ENCODE measurements at regions not wholly inside any gene's neighbourhood (a gene's known extent, or its start where the extent isn't known, plus 50 kb on each side); places are given as distances from the start of the nearest gene placed in this dataset.

DNA sequence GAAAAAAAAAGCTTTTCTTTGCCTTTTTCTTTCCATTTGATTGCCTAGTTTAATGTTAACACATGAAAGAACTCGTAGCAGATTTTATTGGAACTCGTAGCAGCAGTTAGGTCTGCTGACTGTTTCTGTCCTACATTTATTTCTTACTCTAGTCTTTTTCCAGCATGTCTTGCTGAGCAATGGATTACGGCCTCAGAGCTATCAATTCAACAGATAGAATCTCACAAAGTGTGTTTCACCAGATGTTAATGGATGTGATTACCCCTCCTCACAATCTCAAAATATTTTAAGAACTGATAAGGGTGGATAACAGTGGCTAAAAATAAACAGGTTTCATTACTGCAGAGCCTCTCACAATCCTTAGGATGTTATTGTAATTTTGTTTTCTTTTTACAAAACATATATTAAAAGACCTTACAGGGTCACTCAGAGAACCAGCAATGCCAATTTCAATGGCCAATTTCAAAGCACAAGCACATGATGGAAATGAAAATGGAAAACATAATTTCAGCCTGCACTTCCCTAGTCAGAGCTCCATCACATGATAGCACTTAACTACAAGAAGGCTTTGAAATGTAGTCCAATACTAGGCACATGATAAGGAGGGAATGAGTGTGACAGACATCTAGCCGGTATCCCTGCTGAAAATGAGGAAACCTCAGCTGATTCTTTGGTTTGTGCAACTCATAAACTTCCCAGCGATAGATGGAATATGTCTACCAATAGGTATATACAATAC lies 838.1 kb upstream of the SEMA6D start:
- peak overlapping the region; percentile 47 for H2AFZ ChIP-seq (ENCODE audit: low read length)
- H3K27ac ChIP-seq (ENCODE audit: low read depth, low read length), result no peak overlapping the region
- TF ChIP-seq POLR2AphosphoS5 (IDR thresholded peaks at IDR 0.05; ENCODE audit: low read depth, low read length) (no peak), HDAC6 (IDR thresholded peaks at IDR 0.05; ENCODE audit: low read depth, low read length) (no peak), TAF7 (optimal IDR thresholded peaks at IDR 0.05; ENCODE audit: borderline replicate concordance, low read depth, low read length) (no peak), RBBP5 (IDR thresholded peaks at IDR 0.05; ENCODE audit: borderline replicate concordance, low read depth, low read length) (no peak), SIN3A (conservative IDR thresholded peaks at IDR 0.05 in 1 of 2, IDR thresholded peaks at IDR 0.05 in 1 of 2; ENCODE audit: low read depth in 1 of 2, low read length in 2 of 2) (no peak), POU5F1 (IDR thresholded peaks at IDR 0.05; ENCODE audit: low read depth, low read length) (no peak), YY1 (IDR thresholded peaks at IDR 0.05; ENCODE audit: low read depth, low read length) (no peak), GTF2F1 (IDR thresholded peaks at IDR 0.05; ENCODE audit: borderline replicate concordance, low read depth, low read length) (no peak), EGR1 (IDR thresholded peaks at IDR 0.05; ENCODE audit: borderline replicate concordance, low read depth, low read length) (no peak), CTCF (IDR thresholded peaks at IDR 0.05; ENCODE audit: control extremely low read depth in 1 of 3, insufficient read depth in 1 of 3, low read depth in 1 of 3, low read length in 3 of 3) (no peak), SP2 (IDR thresholded peaks at IDR 0.05; ENCODE audit: low read length) (no peak)

More for the DNA sequence above, 838.1 kb upstream of the SEMA6D start:
- Histone ChIP-seq H3K9ac (replicated peaks in 1 of 4; ENCODE audit: extremely low read depth in 1 of 4, low read depth in 3 of 4, low read length in 3 of 4) (no peak overlapping the region), H4K8ac (ENCODE audit: extremely low read depth, insufficient read depth, low read length) (no peak overlapping the region), H2BK12ac (ENCODE audit: low read depth, low read length) (no peak overlapping the region), H3K4me3 (ENCODE audit: extremely low read depth in 1 of 4, insufficient read depth in 2 of 4, low read depth in 3 of 4, low read length in 4 of 4) (no peak overlapping the region), H3K79me1 (ENCODE audit: low read depth, low read length) (no peaks in the 10 kb centered on the region), H3K23me2 (ENCODE audit: low read depth, low read length) (no peaks in the 10 kb centered on the region), H4K91ac (replicated peaks; ENCODE audit: insufficient read length, low read length) (no peak overlapping the region), H2BK120ac (replicated peaks; ENCODE audit: low read depth, low read length) (no peak overlapping the region), H3K4me2 (ENCODE audit: insufficient read depth in 1 of 2, low read depth in 2 of 2, low read length in 2 of 2) (no peak overlapping the region), H3K56ac (replicated peaks; ENCODE audit: insufficient read length, low read depth, low read length) (no peak overlapping the region), H3K4ac (replicated peaks; ENCODE audit: insufficient read length, low read depth, low read length) (no peak overlapping the region), H3K27me3 (replicated peaks in 1 of 4; ENCODE audit: control insufficient read depth in 3 of 4, extremely low read depth in 1 of 4, insufficient read depth in 3 of 4, low read length in 3 of 4) (no peaks in the 10 kb centered on the region), H2BK20ac (ENCODE audit: low read length) (no peak overlapping the region), H4K5ac (ENCODE audit: insufficient read length, low read depth, low read length) (no peak overlapping the region), H3K9me3 (ENCODE audit: insufficient read depth in 2 of 2, low read depth in 1 of 2, low read length in 1 of 2) (no peaks in the 10 kb centered on the region), H3K4me1 (replicated peaks in 1 of 4; ENCODE audit: control insufficient read depth in 3 of 4, insufficient read depth in 4 of 4, low read length in 3 of 4) (no peaks in the 10 kb centered on the region), H2BK5ac (ENCODE audit: low read depth, low read length) (no peak overlapping the region), H3K36me3 (ENCODE audit: control insufficient read depth in 2 of 4, insufficient read depth in 4 of 4, low read length in 3 of 4) (no peaks in the 10 kb centered on the region), H2BK15ac (ENCODE audit: low read length) (no peak overlapping the region), H2AK5ac (ENCODE audit: low read depth, low read length) (no peak overlapping the region), H3K18ac (ENCODE audit: extremely low read depth, low read length) (no peak overlapping the region), H3K14ac (ENCODE audit: insufficient read length) (no peak overlapping the region), H3K23ac (ENCODE audit: insufficient read length) (no peak overlapping the region), H3K79me2 (ENCODE audit: control insufficient read depth in 1 of 2, insufficient read depth in 2 of 2, low read length in 2 of 2) (no peaks in the 10 kb centered on the region), H4K20me1 (replicated peaks in 1 of 2; ENCODE audit: control insufficient read depth in 1 of 2, insufficient read depth in 2 of 2, low read length in 2 of 2) (no peaks in the 10 kb centered on the region)
- FAIRE-seq (no peak), DNase-seq (ENCODE audit: low read depth in 1 of 2, low spot score in 2 of 2) (no peak)
- 92% methylated on average over 5 of the region's 5 CpGs; no CpG with 5 or more reads in 1 of the 2 experiments for WGBS, 2 experiments (ENCODE audit: extremely low coverage in 1 of 2, insufficient coverage in 1 of 2, insufficient read length in 1 of 2, insufficient replicate concordance in 2 of 2, low coverage in 1 of 2, low lambda C conversion rate in 2 of 2, missing lambda C conversion rate in 1 of 2)
- CTCF ChIA-PET (ENCODE audit: partially characterized antibody), result interaction anchor here (0.6 kb wide), 1 partner anchor 1382 kb away, joined by 3 read pairs; no protein-coding TSS in a partner anchor
- POLR2A ChIA-PET (ENCODE audit: partially characterized antibody), result no interaction called here

Measured in H1 (cell line).